ENCODE measurements at regions not wholly inside any gene's neighbourhood (a gene's known extent, or its start where the extent isn't known, plus 50 kb on each side); places are given as distances from the start of the nearest gene placed in this dataset.

DNA sequence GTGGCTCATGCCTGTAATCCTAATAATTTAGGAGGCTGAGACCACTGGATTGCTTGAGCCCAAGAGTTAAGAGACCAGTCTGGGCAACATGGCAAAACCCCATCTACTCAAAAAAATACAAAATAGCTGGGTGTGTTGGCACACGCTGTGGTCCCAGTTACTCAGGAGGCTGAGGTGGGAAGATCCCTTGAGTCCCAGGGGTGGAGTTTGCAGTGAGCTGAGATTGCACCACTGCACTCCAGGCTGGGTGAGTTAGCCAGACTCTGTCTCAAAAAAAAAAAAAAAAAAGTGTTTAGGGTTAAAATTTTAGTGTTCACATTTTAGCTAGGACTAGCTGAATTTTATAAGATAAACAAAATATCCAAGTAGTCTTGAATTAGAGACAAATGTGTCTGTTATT is 1340.1 kb upstream of the EPHA6 start:
- Mint-ChIP-seq H3K27me3 (ENCODE audit: insufficient read depth, unreplicated experiment) (no peaks in the 10 kb centered on the region), H3K4me1 (ENCODE audit: low read depth, unreplicated experiment) (no peaks in the 10 kb centered on the region), H3K27ac (ENCODE audit: unreplicated experiment) (no peak overlapping the region), H3K36me3 (ENCODE audit: insufficient read depth, unreplicated experiment) (no peaks in the 10 kb centered on the region), H3K4me3 (ENCODE audit: unreplicated experiment) (no peak overlapping the region), H3K9me3 (ENCODE audit: unreplicated experiment) (no peaks in the 10 kb centered on the region)
- no peak overlapping the region for H3K4me3 ChIP-seq (ENCODE audit: low read depth, low read length)
- H3K27me3 ChIP-seq (replicated peaks; ENCODE audit: control insufficient read depth, insufficient read depth, low read length): no peaks in the 10 kb centered on the region
- no peaks in the 10 kb centered on the region for H3K36me3 ChIP-seq (ENCODE audit: control insufficient read depth, insufficient read depth, low read length)
- DNase-seq: no peak
- H3K9me3 ChIP-seq: no peaks in the 10 kb centered on the region
- ChIA-PET CTCF (no interaction called here), POLR2A (no interaction called here)
- no TSS peak for BruUV-seq (replicated peaks)
- intact Hi-C loops (cut with micrococcal nuclease; ENCODE audit: unreplicated experiment): no loop called here
- H3K4me1 ChIP-seq: no peaks in the 10 kb centered on the region
- TF ChIP-seq, protein P1, sequence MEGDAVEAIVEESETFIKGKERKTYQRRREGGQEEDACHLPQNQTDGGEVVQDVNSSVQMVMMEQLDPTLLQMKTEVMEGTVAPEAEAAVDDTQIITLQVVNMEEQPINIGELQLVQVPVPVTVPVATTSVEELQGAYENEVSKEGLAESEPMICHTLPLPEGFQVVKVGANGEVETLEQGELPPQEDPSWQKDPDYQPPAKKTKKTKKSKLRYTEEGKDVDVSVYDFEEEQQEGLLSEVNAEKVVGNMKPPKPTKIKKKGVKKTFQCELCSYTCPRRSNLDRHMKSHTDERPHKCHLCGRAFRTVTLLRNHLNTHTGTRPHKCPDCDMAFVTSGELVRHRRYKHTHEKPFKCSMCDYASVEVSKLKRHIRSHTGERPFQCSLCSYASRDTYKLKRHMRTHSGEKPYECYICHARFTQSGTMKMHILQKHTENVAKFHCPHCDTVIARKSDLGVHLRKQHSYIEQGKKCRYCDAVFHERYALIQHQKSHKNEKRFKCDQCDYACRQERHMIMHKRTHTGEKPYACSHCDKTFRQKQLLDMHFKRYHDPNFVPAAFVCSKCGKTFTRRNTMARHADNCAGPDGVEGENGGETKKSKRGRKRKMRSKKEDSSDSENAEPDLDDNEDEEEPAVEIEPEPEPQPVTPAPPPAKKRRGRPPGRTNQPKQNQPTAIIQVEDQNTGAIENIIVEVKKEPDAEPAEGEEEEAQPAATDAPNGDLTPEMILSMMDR (IDR thresholded peaks at IDR 0.05; ENCODE audit: insufficient read depth in 1 of 2, low read depth in 1 of 2, low read length in 1 of 2, severe bottlenecking in 1 of 2, unreplicated experiment in 1 of 2): no peak

DNA sequence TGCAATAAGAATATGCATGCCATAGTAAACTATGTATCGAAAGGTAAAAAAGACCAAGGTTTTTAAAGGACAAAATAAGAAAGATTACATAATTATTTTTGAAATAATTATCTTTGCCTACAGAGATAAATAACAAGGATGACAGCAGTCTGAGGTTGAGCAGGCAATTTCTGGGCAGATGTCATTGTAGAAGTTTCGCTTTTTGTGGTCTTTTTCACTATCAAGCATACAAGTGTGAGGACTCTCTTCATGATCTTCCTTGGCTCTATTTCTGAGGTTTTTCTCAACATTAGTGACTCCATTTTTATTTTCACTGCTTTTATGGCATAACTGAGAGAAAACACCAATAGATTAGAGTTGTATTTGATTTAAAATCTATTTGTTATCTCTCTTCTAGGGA is 1337.9 kb upstream of the EPHA6 start:
- BruUV-seq (replicated peaks): no TSS peak
- no peak overlapping the region for H3K27ac Mint-ChIP-seq (ENCODE audit: unreplicated experiment)
- ChIA-PET POLR2A (no interaction called here), CTCF (no interaction called here)
- no peaks in the 10 kb centered on the region for H3K36me3 Mint-ChIP-seq (ENCODE audit: insufficient read depth, unreplicated experiment)
- Histone ChIP-seq H3K27me3 (replicated peaks; ENCODE audit: control insufficient read depth, insufficient read depth, low read length) (no peaks in the 10 kb centered on the region), H3K4me1 (no peaks in the 10 kb centered on the region), H3K4me3 (ENCODE audit: low read depth, low read length) (no peak overlapping the region), H3K36me3 (ENCODE audit: control insufficient read depth, insufficient read depth, low read length) (no peaks in the 10 kb centered on the region), H3K9me3 (no peaks in the 10 kb centered on the region)
- intact Hi-C loops (cut with micrococcal nuclease; ENCODE audit: unreplicated experiment): no loop called here
- H3K9me3 Mint-ChIP-seq (ENCODE audit: unreplicated experiment): no peaks in the 10 kb centered on the region
- H3K4me3 Mint-ChIP-seq (ENCODE audit: unreplicated experiment): no peak overlapping the region
- DNase-seq: no peak
- H3K4me1 Mint-ChIP-seq (ENCODE audit: low read depth, unreplicated experiment): no peaks in the 10 kb centered on the region
- H3K27me3 Mint-ChIP-seq (ENCODE audit: insufficient read depth, unreplicated experiment): no peaks in the 10 kb centered on the region
- TF ChIP-seq, protein P1 (IDR thresholded peaks at IDR 0.05; ENCODE audit: insufficient read depth in 1 of 2, low read depth in 1 of 2, low read length in 1 of 2, severe bottlenecking in 1 of 2, unreplicated experiment in 1 of 2): no peak

DNA sequence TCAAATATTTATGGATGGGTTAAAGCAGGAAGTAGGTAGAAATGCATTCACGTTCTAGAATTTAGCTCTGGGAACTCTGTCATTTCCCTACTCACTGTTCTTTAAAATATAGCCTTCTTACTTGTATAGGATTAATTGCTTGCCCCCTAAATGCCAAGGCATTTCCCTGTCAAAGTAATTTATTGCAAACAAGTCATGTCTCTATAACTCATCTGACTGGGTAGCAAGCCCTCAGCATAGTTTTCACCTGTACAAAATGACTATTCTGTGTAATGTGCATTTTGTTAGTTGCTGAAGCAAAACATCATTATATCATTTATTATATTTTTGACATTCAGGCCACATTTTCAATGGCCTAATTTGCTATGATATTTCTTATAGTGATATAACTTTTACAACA is 1308.2 kb upstream of the EPHA6 start:
- no peak for DNase-seq
- TF ChIP-seq, protein P1 (IDR thresholded peaks at IDR 0.05; ENCODE audit: insufficient read depth in 1 of 2, low read depth in 1 of 2, low read length in 1 of 2, severe bottlenecking in 1 of 2, unreplicated experiment in 1 of 2): no peak
- Histone ChIP-seq H3K36me3 (ENCODE audit: control insufficient read depth, insufficient read depth, low read length) (no peaks in the 10 kb centered on the region), H3K4me3 (ENCODE audit: low read depth, low read length) (no peak overlapping the region), H3K27me3 (replicated peaks; ENCODE audit: control insufficient read depth, insufficient read depth, low read length) (no peaks in the 10 kb centered on the region), H3K9me3 (no peaks in the 10 kb centered on the region), H3K4me1 (no peaks in the 10 kb centered on the region)
- ChIA-PET POLR2A (no interaction called here), CTCF (no interaction called here)
- no peaks in the 10 kb centered on the region for H3K27me3 Mint-ChIP-seq (ENCODE audit: insufficient read depth, unreplicated experiment)
- no peak overlapping the region for H3K4me3 Mint-ChIP-seq (ENCODE audit: unreplicated experiment)
- H3K27ac Mint-ChIP-seq (ENCODE audit: unreplicated experiment): no peak overlapping the region
- H3K36me3 Mint-ChIP-seq (ENCODE audit: insufficient read depth, unreplicated experiment): no peaks in the 10 kb centered on the region
- intact Hi-C loops (cut with micrococcal nuclease; ENCODE audit: unreplicated experiment): no loop called here
- no peaks in the 10 kb centered on the region for H3K9me3 Mint-ChIP-seq (ENCODE audit: unreplicated experiment)
- no peaks in the 10 kb centered on the region for H3K4me1 Mint-ChIP-seq (ENCODE audit: low read depth, unreplicated experiment)
- BruUV-seq (replicated peaks): no TSS peak

Data from Caco-2 (cell line).